Astrocyte (in vitro differentiated cells and primary cell): ENCODE measurements at regions not wholly inside any gene's neighbourhood (a gene's known extent, or its start where the extent isn't known, plus 50 kb on each side); places are given as distances from the start of the nearest gene placed in this dataset.

Experiments used
- DNase-seq: peaks from one replicate; pipeline ENCODE4 v3.0.0-alpha.2; 2010; ENCODE audit warnings: low read depth
- FAIRE-seq: peaks from 2 replicates; lab custom pipeline; 2011; peaks lifted over from hg19 to GRCh38; lab: Jason Lieb, UNC
- H2AFZ ChIP-seq: 2 replicates; pipeline ENCODE4 v1.6.0; 2012; ENCODE audit warnings: low read depth, low read length, inconsistent platforms
- H3K27ac ChIP-seq: 2 replicates; pipeline ENCODE4 v1.5.1; 2011; ENCODE audit warnings: low read depth, low read length, inconsistent platforms
- H3K27me3 ChIP-seq: 2 replicates; pipeline ENCODE4 v1.6.0; 2011; ENCODE audit warnings: low read length, inconsistent platforms; ENCODE audit not compliant: insufficient read depth
- H3K36me3 ChIP-seq: 2 replicates; pipeline ENCODE4 v1.5.1; 2011; ENCODE audit warnings: low read length, inconsistent platforms; ENCODE audit not compliant: insufficient read depth
- H3K4me1 ChIP-seq: 2 replicates; pipeline ENCODE4 v1.5.1; 2011; ENCODE audit warnings: low read length, inconsistent platforms; ENCODE audit not compliant: insufficient read depth
- H3K4me2 ChIP-seq: 2 replicates; pipeline ENCODE4 v1.6.0; 2012; ENCODE audit warnings: low read length, inconsistent platforms
- H3K4me3 ChIP-seq: 2 replicates; pipeline ENCODE4 v1.5.1; 2011; ENCODE audit warnings: low read depth, mild to moderate bottlenecking, low read length, inconsistent platforms; ENCODE audit not compliant: insufficient read depth
- H3K79me2 ChIP-seq: 2 replicates; pipeline ENCODE4 v1.6.0; 2012; ENCODE audit warnings: mild to moderate bottlenecking, low read length, inconsistent platforms; ENCODE audit not compliant: insufficient read depth
- H3K9ac ChIP-seq: 2 replicates; pipeline ENCODE4 v1.6.0; 2012; ENCODE audit warnings: mild to moderate bottlenecking, low read length, inconsistent platforms
- H3K9me3 ChIP-seq: 2 replicates; pipeline ENCODE4 v1.5.1; 2012; ENCODE audit warnings: low read depth, mild to moderate bottlenecking, low read length, inconsistent platforms; ENCODE audit not compliant: insufficient read depth
- H4K20me1 ChIP-seq: 2 replicates; pipeline ENCODE4 v1.6.0; 2012; ENCODE audit warnings: low read length, inconsistent platforms; ENCODE audit not compliant: insufficient read depth
- H3K27ac Mint-ChIP-seq: one replicate; pipeline ENCODE4 v1.8.0; 2021; ENCODE audit warnings: mild to moderate bottlenecking, mixed read lengths; ENCODE audit not compliant: unreplicated experiment
- H3K27me3 Mint-ChIP-seq: one replicate; pipeline ENCODE4 v1.8.0; 2021; ENCODE audit warnings: low read depth, mixed read lengths; ENCODE audit not compliant: unreplicated experiment
- H3K36me3 Mint-ChIP-seq: one replicate; pipeline ENCODE4 v1.8.0; 2021; ENCODE audit warnings: low read depth, mixed read lengths; ENCODE audit not compliant: unreplicated experiment
- H3K4me1 Mint-ChIP-seq: one replicate; pipeline ENCODE4 v1.8.0; 2021; ENCODE audit warnings: low read depth, mixed read lengths; ENCODE audit not compliant: unreplicated experiment
- H3K4me3 Mint-ChIP-seq: one replicate; pipeline ENCODE4 v1.8.0; 2021; ENCODE audit warnings: mild to moderate bottlenecking, moderate library complexity, mixed read lengths; ENCODE audit not compliant: unreplicated experiment
- H3K9me3 Mint-ChIP-seq: one replicate; pipeline ENCODE4 v1.8.0; 2021; ENCODE audit warnings: mild to moderate bottlenecking, mixed read lengths; ENCODE audit not compliant: unreplicated experiment
- CTCF ChIP-seq: IDR thresholded peaks from 2 replicates; pipeline ENCODE4 v1.5.1; 2011; ENCODE audit warnings: low read depth, mild to moderate bottlenecking, inconsistent platforms, low read length, moderate library complexity; ENCODE audit not compliant: insufficient read depth
- EZH2 ChIP-seq: IDR thresholded peaks from 2 replicates; pipeline ENCODE4 v1.6.1; 2012; ENCODE audit warnings: mild to moderate bottlenecking, low read length, inconsistent platforms; ENCODE audit not compliant: insufficient read depth

GRCh38 chr17:71164561-71164960 lies 956.3 kb upstream of the SOX9 start:
- H3K9me3 Mint-ChIP-seq, result peaks cover 2% of the 10 kb centered on the region
- FAIRE-seq (no peak), DNase-seq (no peak)
- H3K9me3 ChIP-seq, result no peaks in the 10 kb centered on the region
- H3K36me3 ChIP-seq, result no peaks in the 10 kb centered on the region
- no peak overlapping the region for H3K4me3 ChIP-seq
- no peaks in the 10 kb centered on the region for H3K36me3 Mint-ChIP-seq
- H3K4me1 Mint-ChIP-seq, result no peaks in the 10 kb centered on the region
- no peak overlapping the region for H3K9ac ChIP-seq
- no peak overlapping the region for H3K4me3 Mint-ChIP-seq
- no peaks in the 10 kb centered on the region for H3K27me3 Mint-ChIP-seq
- no peak overlapping the region for H2AFZ ChIP-seq
- H3K79me2 ChIP-seq, result no peaks in the 10 kb centered on the region
- H3K4me2 ChIP-seq, result no peak overlapping the region
- no peaks in the 10 kb centered on the region for H3K27me3 ChIP-seq
- no peak overlapping the region for H3K27ac ChIP-seq
- no peaks in the 10 kb centered on the region for H4K20me1 ChIP-seq
- H3K27ac Mint-ChIP-seq, result no peak overlapping the region
- H3K4me1 ChIP-seq, result peaks cover 5% of the 10 kb centered on the region
- TF ChIP-seq EZH2 (no peak), CTCF (no peak)

DNA sequence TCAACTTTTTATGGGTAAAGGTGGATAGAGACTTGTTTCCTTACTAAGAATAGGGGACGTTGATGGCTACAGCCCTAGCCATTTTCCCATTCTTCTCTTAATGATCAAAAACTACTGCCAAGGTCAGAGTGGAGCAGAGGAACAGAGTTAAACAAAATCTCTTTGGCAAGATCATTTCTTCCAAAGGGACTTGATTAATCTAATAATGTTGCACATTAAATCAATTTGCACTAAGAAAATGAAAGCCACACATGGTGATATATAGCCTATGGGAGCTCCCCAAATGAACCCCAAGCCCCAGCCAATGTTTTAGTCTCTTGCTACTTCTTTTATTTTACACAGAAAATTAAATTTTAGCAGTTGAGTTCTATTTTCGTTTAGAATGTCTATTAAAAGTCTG lies 954.5 kb upstream of the SOX9 start:
- Mint-ChIP-seq H3K27me3 (no peaks in the 10 kb centered on the region), H3K4me1 (no peaks in the 10 kb centered on the region), H3K4me3 (no peak overlapping the region), H3K9me3 (peaks cover 2% of the 10 kb centered on the region), H3K36me3 (no peaks in the 10 kb centered on the region), H3K27ac (no peak overlapping the region)
- Histone ChIP-seq H3K4me3 (no peak overlapping the region), H3K4me2 (no peak overlapping the region), H2AFZ (no peak overlapping the region), H3K4me1 (peaks cover 5% of the 10 kb centered on the region), H4K20me1 (no peaks in the 10 kb centered on the region), H3K27ac (no peak overlapping the region), H3K9ac (no peak overlapping the region), H3K27me3 (no peaks in the 10 kb centered on the region), H3K36me3 (no peaks in the 10 kb centered on the region), H3K9me3 (no peaks in the 10 kb centered on the region), H3K79me2 (no peaks in the 10 kb centered on the region)
- FAIRE-seq (no peak), DNase-seq (no peak)
- TF ChIP-seq EZH2 (no peak), CTCF (no peak)

- Histone ChIP-seq H3K4me3 (no peak overlapping the region), H3K9me3 (no peaks in the 10 kb centered on the region), H3K27me3 (no peaks in the 10 kb centered on the region), H3K4me1 (peaks cover 5% of the 10 kb centered on the region), H4K20me1 (no peaks in the 10 kb centered on the region), H3K79me2 (no peaks in the 10 kb centered on the region), H3K9ac (no peak overlapping the region), H3K4me2 (no peak overlapping the region), H3K27ac (no peak overlapping the region), H2AFZ (no peak overlapping the region), H3K36me3 (no peaks in the 10 kb centered on the region)
- H3K4me1 Mint-ChIP-seq, result no peaks in the 10 kb centered on the region
- H3K4me3 Mint-ChIP-seq, result no peak overlapping the region
- H3K36me3 Mint-ChIP-seq, result no peaks in the 10 kb centered on the region
- no peak for FAIRE-seq
- TF ChIP-seq EZH2, result no peak
- no peak for TF ChIP-seq CTCF
- no peak for DNase-seq
- no peak overlapping the region for H3K27ac Mint-ChIP-seq
- H3K9me3 Mint-ChIP-seq, result peaks cover 2% of the 10 kb centered on the region
- no peaks in the 10 kb centered on the region for H3K27me3 Mint-ChIP-seq
Observed at GRCh38 chr17:71168053-71168741, 952.6 kb upstream of the SOX9 start.
